ENCODE measurements at regions not wholly inside any gene's neighbourhood (a gene's known extent, or its start where the extent isn't known, plus 50 kb on each side); places are given as distances from the start of the nearest gene placed in this dataset.
"Not testable (repeated sequence)": the region's sequence is repeated elsewhere in the genome, so short reads cannot be mapped to it uniquely, and the experiment has no call there.

DNA sequence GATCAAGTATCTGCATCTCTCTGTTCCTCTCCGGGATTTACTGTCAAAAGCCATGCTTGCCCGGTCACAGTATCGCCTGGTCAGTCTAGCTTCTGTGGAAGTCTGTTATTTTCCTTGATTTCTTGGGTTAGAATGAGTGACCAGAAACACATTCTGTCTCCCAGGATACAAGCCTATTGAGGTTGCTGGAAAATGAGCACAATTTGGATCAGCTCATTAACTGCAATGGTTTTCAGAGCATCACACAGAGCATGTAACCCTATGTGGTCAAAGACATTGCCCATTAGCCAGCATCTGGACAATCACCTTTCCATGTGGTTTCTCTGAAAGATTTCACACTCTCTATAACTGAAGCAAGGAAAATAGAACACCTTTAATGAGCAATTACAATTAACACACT is 124.2 kb upstream of the FAM98A start:
- no peak for DNase-seq

GRCh38 chr2:33719067-33719466 is 120.0 kb upstream of the FAM98A start:
- DNase-seq = no peak

- no peak for DNase-seq
These were observed 113.6 kb upstream of the FAM98A start for GRCh38 chr2:33712674-33713073.

GRCh38 chr2:33709951-33710350 is 110.9 kb upstream of the FAM98A start:
- no peak for DNase-seq

- DNase-seq = no peak
These were observed 108.2 kb upstream of the FAM98A start for GRCh38 chr2:33707312-33707711.

DNA sequence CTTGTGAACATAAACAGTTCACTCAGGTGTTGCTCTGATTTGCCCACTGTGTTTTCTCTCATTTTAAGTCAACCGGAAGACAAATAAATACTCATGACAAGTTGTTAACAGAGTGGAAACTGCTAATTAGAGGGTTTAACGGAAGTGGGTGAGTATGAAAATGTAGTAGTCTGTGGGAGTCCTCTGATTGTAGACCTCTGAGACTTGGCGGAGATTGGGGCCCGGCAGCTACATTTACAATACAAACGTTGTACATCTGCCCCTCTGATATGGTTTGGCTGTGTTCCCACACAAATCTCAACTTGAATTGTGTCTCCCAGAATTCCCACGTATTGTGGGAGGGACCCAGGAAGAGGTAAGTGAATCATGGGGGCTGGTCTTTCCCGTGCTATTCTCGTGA is 107.3 kb upstream of the FAM98A start:
- no peak for DNase-seq

DNA sequence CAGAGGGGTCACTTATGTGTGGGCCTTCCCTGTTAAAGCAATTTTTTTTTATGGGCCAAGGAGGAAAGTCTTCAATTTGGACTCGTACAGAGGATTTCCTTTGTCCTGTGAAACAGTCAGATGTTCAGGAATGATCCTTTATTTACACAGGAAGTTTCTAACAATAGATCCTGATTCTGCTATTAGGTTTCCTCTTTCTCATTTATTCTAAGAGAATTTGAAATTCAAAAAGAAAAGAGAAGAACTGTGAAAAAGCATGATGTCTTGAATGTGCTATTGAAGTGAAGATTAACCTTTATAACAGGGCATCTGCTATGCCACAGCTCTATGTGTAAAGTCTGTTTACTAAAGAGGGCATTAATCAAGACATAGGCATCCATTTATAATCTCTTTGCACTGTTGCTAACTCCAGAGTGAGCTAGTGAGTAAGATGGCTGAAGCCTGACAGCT is 105.3 kb upstream of the FAM98A start:
- no peak for DNase-seq

DNA sequence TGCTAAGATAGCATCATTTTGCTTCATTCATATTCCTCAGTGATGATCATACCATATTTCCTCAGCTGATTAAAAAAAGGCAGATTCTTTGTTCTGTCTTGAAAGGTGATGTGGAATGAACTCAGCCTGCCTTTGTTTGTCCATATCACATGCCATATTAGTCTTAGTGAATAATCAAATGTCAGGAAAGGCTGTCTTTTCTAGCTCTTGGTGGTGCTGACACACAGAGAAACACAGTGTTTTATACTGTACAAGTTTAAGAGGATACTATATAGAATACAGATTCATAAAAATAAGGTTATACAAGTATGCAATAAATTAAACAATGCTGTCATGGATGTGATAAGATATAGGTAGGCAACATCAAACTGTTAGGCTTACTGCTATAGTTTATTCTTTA is 97.1 kb upstream of the FAM98A start:
- no peak for DNase-seq

DNA sequence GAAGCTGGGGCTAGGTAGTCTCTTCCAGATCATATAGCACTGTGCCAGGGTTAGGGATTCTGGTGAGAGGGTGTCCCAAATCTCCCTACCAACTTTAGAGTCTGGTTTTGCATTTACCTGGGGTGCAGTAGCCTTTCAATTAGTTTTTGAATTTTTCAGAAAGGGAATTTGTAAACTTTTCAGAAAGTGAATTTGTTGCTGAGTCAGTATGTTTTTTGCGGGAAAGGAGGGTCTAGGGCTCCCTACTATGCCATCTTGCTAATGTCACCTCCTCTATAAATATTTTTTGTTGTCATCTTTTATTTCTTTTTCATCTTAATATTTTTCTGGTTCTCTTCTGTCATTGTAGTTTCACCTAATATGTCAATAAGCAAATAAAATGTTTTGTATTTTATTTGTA is 95.8 kb upstream of the FAM98A start:
- DNase-seq = no peak

DNA sequence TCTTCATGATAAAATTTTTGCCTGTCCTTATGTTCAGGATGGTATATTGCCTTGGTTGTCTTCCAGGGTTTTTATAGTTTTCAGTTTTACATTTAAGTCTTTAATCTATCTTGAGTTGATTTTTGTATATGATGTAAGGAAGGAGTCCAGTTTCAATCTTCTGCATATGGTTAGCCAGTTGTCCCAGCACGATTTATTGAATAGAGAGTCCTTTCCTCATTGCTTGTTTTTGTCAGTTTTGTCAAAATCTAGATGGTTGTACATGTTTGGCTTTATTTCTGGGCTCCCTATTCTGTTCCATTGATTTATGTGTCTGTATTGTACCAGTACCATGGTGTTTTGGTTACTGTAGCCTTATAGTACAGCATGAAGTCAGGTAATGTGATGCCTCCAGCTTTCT is 91.6 kb upstream of the FAM98A start:
- DNase-seq = not testable (repeated sequence)

GRCh38 chr2:33681364-33681757 is 82.3 kb upstream of the FAM98A start:
- DNase-seq = no peak

DNA sequence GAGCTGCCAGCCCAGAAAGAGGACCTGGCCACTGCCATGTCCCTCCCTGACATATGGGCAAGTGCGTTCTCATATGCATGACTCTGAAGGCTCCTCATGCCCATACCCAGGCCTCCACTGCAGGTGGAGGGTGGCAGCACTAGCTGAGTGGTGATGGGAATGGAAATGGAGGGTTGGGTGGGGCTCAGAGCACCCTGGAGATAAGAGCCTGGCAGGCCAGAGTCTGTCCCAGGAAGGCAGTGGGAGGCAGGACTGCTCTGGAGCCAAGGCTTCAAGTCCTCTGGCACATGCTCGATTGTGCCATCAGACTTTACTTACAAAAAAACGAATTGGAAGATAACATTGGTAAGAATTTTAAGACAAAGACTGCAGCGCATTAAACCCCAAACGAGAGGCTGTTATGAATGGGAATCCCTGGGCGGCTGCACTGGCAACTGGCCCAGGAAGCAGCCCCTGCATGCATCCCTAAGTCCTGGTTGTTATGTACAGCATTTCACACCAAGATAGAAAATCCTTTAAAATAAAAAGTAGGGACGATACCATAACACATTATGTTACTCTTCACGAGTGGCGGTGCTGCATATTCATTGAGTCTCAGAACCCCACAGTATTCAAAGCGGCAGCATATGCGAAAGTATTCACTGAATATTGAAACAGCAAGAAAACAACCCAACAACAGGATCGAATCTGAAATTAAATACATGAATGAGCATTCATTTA is 81.7 kb upstream of the FAM98A start:
- no peak for DNase-seq

DNA sequence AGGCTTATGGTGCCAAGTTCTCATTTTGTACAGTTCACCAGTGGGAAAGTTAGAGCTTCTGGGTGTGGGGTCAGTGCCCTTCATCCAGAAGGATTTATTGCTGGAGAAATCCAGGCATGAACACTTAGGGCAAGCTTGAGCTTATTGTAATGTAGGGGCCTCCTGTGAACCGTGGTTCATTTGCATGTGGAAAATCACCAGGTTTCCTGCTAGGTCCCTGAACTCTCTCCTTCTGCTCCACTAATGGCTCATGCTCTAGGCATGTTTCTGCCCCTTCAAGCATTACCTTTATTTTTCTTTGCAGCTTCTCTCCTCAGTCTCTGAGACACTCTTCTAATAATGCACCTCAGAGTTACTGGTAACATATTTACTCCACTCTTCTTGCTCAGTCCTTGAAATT is 79.3 kb upstream of the FAM98A start:
- no peak for DNase-seq

DNA sequence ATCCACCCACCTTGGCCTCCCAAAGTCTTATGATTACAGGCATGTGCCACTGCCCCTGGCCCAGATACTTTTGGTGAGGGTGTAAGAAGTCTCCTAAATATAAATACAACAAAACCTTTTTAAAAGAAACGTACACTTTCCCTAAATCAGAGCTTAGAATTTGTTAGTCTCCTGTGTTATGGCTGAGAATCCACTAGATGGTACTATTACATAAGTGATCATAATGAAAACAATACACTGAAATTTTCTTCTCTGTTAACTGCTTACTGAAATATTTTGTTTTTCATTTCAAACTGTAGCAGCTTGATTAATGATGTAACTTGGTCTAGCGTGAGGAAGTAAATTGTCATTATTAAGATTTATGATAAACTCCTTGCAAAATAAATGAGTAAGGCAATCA is 74.8 kb upstream of the FAM98A start:
- DNase-seq = no peak

DNA sequence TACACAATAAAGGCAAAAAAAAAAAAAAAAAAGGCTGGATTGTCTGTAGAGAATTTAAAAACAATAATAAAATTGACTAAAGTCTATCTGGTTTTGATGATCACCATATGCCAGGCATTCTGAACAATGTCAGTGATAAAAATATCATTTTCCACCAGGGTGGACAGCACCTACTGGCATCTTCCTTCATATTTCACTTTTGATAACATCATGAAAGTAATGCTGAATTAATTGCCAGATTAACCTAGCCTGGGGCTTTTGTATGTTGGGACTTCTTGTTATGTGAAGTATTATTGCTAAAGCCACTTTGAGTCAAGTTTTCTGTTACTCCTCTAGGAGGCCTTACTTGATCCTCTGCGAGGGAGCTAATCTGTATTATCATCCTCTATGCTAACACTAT is 73.8 kb upstream of the FAM98A start:
- no peak for DNase-seq

GRCh38 chr2:33672389-33672788 is 73.3 kb upstream of the FAM98A start:
- no peak for DNase-seq

- no peak for DNase-seq
These were observed 72.1 kb upstream of the FAM98A start for GRCh38 chr2:33671198-33671597.

DNA sequence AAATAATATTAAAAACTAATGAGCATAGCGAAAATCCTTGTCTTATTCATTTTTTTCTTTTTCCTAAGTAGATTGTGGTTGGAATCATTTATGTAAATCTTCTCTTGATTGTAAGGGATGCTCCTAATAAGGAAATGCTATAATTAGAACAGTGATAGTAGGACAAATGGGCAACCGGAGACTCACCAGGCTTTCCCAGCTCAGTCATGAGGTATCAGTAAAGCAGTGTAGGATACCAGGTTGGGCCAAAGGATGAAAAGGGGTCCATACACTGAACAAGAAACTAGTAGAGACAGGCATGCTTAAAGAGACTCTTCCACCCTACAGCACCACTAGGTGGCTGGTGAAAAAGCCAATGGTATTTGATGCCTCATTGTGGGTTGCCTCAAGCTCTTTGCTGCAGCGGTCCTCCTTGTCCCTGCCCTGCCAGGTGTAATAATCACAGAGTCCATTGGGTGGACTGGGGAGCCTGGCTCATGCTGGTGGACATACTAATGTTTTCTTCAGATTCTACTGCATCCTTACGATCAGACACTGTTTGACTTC is 71.4 kb upstream of the FAM98A start:
- DNase-seq = no peak

GRCh38 chr2:33666879-33667278 is 67.8 kb upstream of the FAM98A start:
- no peak for DNase-seq

- no peak for DNase-seq
These were observed 65.9 kb upstream of the FAM98A start for GRCh38 chr2:33665039-33665438.

DNA sequence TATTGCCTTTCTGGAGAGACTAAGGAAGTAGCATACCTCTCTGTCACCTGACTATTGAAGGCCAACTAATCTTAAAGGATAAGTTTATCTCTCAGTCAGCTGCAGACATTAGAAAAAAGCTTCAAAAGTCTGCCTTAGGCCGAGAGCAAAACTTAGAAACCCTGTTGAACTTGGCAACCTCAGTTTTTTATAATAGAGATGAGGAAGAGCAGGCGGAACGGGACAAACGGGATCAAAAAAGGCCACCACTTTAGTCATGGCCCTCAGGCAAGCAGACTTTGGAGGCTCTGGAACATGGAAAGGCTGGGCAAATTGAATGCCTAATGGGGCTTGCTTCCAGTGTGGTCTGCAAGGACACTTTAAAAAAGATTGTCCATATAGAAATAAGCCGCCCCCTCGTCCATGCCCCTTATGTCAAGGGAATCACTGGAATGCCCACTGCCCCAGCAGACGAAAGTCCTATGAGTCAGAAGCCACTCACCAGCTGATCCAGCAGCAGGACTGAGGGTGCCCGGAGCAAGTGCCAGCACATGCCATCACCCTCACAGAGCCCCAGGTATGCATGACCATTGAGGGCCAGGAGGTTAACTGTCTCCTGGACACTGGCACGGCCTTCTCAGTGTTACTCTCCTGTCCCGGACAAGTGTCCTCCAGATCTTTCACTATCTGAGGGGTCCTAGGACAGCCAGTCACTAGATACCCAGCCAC is 61.5 kb upstream of the FAM98A start:
- DNase-seq = no peak

GRCh38 chr2:33655626-33656320 is 56.7 kb upstream of the FAM98A start:
- DNase-seq = no peak

GRCh38 chr2:33652830-33653229 is 53.7 kb upstream of the FAM98A start:
- peak; percentile 27 for DNase-seq

DNA sequence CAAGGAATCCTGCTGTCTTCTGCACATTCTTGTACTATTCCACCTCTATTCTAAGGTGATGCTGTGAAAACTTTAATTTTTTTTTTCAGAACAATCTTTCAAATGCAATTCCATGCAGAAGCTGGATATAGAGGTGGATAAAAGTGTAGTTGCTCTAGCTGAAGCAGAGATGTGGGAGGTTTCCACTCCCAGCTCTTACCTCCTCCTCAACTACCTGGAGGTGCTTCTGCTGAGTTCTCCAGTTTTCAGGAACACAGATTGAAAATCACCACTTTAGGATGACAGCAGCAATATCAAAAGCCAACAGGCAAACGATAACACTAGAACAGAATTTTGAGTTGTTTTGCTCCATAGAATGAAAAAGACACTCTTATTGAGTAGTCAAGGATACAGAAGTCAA is 51.1 kb upstream of the FAM98A start:
- DNase-seq = no peak

Data from right hindlimb (tissue), 1 donor.